KBM-7 (cell line): ENCODE measurements at regions not wholly inside any gene's neighbourhood (a gene's known extent, or its start where the extent isn't known, plus 50 kb on each side); places are given as distances from the start of the nearest gene placed in this dataset.

Source experiments
- DNase-seq: peaks from one replicate; pipeline ENCODE4 v3.0.0-alpha.2; 2015
- in situ Hi-C: fragments of 300-500 bp; cut with MboI; formaldehyde crosslinking; loops from 2 replicates; pipeline ENCODE4 v1.14.3; 2020; ENCODE audit warnings: low sequenced_read_pairs, low pct_unique_long_range_greater_than_20kb, mixed read lengths

DNA sequence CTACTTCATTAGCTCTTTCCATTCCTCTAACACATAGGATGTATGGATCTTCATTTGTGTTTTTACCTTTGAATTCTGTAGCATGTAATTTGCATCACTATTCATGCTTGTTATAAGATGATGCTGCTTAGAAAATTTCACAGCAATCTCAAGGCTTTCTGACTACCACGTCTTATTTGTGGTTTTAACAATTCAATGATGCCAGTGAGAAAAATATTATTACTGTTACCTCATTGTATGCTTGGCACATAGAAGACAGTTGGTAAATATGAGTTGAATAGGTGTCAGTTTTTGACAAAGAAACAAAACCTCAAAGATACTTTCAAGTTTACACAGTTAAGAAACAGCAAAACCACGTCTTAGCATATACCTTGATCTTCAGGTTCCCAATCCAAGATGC lies 428.6 kb downstream of the TFAP2A start:
- in situ Hi-C loops: no loop called here
- DNase-seq: no peak

DNA sequence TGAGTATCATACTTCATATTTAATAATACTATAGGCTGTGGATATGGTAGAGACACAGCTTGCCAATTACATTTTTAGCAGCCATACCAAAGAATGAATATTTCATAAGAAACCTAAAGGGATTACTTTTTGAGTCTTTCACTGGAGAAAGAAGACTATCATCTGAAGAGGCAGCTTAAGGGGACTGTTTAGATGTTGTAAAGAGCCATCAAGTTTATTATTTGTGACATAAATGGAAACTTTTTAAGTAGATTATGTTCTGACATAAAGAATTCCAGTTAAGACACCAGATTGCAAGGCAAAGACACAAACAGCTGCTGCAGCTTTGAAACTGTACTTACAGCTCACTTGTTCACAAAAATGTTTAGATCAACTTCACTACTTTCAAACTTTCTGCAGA lies 429.4 kb downstream of the TFAP2A start:
- in situ Hi-C loops: no loop called here
- no peak for DNase-seq

DNA sequence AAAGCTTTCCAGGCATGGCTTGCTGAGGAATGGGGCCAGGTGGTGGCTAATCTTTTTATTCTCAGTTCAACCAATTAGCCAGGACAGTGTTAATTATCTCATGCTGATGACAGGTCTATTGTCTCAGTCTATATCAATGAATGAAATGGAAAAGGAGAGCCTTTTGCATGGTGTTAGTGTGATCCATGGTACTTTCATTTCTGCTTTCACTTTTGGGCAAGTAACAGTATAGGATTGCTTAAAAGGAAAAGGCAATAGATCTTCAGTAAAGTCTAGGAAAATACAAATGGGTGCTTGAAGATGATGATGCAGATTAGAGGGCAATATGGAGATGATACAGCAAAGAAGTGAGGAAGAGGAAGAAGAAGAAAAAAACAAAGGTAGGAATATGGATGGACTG lies 430.3 kb downstream of the TFAP2A start:
- DNase-seq: no peak
- in situ Hi-C loops: no loop called here

DNA sequence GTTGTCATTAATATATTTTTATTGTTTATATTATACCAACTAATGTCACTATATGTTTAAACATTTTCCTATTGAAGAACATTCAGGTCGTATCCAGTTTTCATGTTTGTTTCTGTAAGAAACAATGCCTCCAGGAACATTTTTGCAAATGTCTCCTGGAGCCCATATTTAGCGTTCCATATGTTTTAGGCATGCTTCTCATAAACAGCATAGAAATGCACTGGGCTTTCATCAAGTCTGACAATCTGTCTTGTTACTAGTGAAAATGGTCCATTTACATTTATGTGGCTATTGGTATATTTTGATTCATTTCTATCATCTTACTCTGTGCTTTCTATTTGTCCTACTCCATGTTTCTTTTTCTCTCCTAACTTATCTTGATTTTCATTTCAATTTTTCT lies 431.7 kb downstream of the TFAP2A start:
- no peak for DNase-seq
- in situ Hi-C loops: no loop called here

DNA sequence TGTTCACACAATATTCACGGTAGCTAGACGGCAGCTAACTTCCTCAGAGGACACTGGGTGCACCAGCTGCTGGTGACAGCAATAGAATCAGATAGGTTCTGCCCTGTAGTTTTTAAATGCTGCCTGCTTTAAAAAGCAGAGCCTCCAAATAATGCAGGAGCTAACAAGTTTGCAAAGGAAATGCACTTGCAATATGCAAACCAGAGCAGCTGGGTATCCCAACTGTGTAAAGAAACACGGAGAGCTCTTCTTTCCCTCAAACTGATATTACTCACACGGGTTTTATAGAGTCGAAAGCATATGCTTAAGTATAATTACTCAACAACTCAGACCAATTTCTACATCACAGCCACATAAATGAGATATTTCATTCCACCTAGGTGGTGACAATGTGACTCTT lies 432.7 kb downstream of the TFAP2A start:
- in situ Hi-C loops: no loop called here
- DNase-seq: no peak

DNA sequence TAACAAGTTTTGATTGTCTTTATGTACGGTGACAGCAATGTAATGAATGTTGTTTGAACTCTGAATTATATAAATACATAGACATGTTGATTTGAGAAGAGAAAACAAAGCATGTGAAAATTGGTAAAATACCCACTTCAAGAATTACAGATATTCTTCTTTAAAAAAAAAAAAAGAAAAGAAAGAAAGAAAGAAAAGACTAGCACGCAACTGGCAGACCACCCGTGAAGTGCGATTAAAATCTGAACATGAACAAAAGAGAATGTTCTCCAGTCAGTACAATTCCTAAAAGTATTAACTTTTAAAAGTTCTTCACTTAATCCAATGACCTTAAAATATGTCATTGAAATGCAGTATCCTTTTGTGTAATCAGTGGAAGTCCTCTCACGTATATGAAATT lies 434.9 kb downstream of the TFAP2A start:
- in situ Hi-C loops: no loop called here
- no peak for DNase-seq

DNA sequence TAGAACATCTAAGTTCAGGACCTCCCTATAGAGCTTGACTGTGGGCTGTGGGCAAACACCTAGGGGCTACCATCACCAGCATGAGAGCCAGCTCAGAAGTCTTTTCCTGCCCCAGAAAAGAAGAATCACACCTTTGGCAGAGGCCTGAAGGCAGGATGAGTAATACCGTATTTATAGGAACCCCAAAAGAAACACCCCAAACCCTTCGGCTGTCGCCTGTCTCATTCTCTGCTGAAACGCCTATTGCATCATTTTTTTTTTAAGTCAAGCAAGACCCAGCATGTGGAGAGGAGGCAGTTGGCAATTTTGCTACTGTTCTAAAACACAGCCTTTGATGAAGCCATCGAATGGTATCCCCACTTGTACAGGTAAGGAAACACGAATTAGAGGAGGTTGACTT lies 436.4 kb downstream of the TFAP2A start:
- DNase-seq: no peak
- in situ Hi-C loops: no loop called here

DNA sequence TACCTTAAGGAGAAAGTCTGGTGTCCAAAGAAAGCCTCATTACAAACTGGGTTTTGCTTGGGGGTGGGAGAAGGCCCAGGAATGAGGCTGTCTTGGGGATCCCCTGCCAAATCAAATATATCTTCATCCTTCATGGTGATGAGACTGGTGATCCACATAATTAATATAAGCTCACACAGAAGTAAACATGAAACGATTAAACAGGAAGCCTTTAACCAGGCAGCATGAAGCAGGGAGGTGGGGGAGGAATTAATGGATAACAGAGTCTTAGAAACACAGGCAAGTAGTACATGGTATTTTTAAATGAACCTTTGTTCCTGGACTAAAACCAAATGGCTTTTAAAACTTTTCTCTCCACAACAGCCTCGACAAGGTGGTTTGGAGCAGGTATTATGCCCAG lies 437.5 kb downstream of the TFAP2A start:
- no peak for DNase-seq
- in situ Hi-C loops: no loop called here

DNA sequence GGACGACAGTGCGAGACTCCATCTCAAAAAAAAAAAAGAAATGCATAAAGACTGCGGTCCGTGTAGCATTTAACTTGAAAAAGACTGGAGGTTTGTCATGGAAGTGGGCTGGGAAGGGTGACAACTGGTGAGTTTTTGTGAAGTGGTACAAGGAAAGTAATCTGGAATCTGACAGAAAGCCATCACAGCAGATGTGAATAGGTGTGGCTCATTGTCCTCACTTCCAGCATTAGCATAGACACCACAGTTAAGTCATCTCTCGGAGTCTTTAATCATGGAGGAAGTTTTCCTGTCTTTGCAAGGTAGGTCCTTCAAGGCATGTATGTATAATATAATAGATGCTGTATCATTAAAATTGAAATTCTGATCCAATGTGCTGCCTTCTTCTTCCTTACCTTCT lies 453.2 kb downstream of the TFAP2A start:
- in situ Hi-C loops: no loop called here
- DNase-seq: no peak

DNA sequence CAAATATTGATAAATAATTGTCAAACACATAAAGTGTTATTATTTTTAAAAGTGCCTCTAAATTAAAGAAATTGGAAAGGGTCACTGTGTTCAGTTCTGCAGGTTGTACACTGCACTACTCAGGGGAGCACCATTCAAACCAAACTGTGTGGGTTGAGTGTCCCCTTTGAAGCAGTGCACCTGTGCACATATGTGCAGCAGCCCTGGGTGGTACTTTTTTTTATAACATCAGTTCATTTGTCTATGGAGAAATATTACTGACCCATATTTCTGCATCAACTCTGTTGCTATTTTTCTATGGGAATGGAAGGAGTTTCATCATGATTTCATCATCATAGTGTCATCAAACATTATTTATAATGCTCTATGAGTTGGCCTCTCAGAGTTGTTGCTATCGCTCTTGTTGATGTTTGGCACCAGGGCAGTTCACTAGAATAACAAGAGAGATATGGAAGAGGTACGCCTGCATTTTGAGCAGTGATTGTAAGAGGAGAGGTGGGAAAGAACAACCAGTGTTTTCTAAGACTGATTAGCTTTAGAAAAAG lies 457.6 kb downstream of the TFAP2A start:
- DNase-seq: no peak
- in situ Hi-C loops: no loop called here

DNA sequence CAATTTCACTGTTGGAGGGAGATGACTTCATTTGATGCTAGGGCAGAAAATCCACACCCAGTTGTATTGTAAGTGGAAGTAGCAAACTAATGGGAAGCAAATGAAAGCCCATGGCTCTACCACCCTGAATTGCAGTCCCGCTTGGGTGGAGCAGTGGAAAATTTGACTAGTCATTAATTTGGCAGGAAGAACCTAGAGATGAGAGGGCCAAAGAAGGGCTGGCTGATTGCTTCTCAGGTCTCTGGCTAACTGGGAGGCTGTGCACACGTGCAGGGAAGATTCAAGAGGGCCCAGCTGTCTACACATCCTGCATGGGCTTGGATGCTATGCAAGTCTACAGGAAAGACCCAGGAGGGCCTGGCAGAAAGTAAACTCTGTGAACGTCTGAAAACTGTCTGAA lies 466.2 kb downstream of the TFAP2A start:
- DNase-seq: no peak
- in situ Hi-C loops: no loop called here

DNA sequence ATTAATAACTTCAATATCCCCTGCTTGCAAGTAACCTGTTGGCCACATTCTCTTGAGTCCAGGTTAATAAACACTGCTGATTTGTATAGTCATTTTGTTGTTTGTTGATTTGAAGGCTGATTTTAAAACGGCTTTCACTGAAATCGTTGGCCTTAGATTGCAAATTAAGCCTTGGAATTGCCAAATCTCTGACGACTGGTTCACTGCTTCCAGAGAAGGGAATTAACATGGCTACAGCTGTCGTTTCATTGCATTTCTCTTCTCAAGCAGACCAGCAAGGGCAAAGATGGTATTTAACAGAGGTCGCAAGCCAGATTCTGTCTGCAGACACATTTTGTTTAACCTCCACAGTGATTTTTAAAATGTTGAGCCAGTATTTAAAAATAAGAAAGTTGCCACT lies 470.9 kb downstream of the TFAP2A start:
- no peak for DNase-seq
- in situ Hi-C loops: no loop called here

DNA sequence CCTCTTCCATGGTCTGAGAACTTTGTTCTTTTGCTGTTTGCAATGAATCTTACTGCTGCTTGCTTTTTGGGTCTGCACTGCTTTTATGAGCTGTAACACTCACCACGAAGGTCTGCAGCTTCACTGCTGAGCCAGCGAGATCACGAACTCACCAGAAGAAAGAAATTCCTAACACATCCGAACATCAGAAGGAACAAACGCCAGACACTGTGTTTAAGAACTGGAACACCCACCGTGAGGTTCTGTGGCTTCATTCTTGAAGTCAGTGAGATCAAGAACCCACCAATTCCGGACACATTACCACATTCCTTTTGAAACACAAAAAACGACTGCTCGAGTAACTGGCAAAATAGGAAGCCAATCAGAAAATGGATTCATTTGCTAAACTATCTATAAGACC lies 471.8 kb downstream of the TFAP2A start:
- in situ Hi-C loops: no loop called here
- no peak for DNase-seq

DNA sequence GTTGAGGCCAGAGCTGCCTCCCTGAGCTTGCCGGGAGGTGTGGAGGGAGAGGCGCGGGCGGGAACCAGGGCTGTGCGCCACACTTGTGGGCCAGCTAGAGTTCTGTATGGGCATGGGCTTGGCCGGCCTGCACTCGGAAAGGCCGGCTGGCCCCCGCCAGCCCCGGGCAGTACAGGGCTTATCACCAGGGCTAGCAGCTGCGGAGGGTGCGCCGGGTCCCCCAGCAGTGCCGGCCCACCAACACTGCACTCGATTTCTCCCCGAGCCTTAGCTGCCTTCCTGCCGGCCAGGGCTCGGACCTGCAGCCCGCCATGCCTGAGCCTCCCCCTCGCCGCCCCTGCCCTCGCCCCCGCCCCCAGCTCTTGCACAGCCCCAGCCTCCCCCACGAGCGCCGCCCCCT lies 472.7 kb downstream of the TFAP2A start:
- in situ Hi-C loops: no loop called here
- DNase-seq: no peak

DNA sequence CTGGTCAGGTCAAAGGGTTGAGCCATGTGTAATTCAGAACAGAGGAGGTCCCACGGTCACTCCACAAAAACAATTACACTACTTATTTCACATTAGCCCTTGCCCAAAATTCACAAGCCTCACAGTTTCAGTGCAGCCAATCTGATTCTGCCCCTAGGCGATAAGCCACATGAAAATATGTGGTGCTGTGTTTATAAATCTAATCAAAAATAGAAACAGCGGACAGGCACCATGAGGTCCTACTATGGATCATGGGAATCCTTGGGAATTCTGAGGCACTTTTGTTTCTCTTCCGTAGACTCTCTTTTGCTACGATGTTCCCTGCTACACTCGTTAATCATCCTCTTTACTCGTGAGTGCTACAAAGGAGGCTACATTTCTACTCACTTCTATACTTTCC lies 476.1 kb downstream of the TFAP2A start:
- no peak for DNase-seq
- in situ Hi-C loops: no loop called here

DNA sequence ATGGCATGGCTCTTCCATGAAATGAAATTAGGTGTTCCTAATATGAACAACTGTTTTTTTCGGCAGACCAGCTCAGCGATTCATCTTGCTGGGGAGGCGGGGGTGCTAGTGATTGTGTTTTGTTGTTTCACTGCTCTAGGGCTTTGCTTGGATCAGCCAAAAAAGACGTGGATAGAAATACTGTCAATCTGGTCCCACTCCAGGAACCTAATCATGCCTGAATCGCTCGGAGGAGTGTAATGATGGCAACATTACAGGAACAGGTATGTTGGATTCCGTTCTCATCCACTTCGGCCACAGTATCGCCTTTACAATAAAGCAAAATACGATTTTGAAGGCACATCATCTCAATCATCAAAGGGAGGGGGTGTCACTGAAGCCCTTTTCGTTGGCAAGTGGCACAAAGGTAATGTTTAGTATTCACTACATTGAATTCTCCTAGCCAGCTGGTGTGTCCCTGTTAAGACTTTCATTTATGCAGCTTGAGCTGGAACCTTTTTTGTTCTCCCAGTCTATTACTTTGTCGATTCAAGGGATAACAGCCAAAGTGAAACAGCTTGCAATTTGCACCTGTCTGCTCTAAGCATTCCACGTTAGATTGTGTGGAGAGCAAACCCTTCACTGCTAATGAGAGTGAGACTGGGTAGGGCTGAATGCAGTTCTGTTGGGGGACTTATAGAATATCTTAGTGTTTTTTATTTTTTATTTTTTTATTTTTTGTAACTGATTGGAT lies 477.7 kb downstream of the TFAP2A start:
- DNase-seq: no peak
- in situ Hi-C loops: no loop called here

DNA sequence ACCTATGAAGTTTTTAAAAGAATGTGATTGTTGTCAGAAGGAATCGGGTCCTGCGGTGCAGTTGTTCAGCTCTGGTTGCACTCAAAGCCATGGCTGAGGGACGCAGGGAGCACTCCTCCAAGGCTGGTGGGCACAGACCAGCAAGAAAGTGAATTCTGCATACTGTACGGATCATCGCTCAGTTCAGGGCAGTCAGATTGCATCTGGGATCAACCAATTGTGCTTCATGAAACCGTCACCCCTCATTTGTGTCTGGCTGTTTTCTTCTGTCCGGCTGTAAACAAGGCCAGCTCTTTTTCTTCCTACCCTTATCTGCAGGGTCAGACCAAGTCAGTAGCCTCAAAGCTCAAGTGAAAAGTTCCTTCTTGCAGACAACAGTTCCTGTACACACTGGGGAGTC lies 478.3 kb downstream of the TFAP2A start:
- DNase-seq: no peak
- in situ Hi-C loops: no loop called here

DNA sequence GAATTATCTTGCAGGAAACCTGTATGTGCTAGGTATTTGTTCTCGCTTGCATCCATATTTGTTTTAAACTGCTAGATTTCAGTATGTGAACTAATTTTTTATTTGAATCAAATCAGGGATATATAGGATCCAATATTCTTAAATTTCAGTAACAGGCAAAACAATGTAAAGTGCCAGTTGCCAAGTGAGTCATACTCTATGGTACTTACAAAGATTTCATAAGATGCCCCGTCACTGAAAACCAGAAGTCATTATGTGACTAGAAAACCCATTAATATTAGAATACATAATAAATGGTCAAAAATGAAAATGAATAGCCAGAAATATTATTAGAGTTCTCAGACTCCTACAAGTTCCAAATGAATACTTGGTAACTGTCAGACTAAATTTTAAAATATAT lies 481.2 kb downstream of the TFAP2A start:
- in situ Hi-C loops: no loop called here
- DNase-seq: no peak

DNA sequence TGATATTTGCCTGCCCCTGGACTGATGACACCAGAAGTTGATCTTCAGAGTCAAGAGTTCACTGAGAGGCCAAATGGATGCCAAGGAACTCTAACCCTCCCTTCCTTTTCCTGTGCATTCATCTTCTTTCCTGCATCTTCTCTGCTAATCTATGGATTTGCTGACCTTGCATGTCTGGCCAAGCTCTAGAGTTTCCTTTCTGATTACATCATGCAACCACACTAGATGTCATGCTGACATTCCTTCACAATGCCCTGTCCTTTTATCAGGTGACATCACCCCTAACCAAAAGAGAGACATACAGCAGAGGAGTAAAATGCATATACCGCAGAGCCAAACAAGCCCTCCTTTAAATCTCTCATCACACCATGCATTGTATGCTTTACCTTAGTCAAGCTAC lies 487.6 kb downstream of the TFAP2A start:
- in situ Hi-C loops: no loop called here

DNA sequence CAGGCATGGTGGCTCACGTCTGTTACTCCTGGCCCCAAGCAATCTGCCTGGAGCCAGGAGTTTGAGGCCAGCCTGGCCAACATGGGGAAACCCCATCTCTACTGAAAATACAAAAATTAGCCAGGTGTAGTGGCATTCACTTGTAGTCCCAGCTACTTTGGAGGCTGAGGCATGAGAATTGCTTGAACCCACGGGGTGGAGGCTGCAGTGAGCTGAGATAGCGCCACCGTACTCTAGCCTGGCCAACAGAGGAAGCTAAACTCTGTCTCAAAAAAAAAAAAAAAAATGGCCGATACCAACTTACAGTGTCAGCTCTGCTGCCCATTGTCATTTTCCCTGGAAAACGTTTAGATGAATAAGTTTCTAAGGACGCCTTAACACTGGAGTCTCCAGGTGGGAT lies 489.9 kb downstream of the TFAP2A start:
- in situ Hi-C loops: no loop called here

More for the DNA sequence above, 487.6 kb downstream of the TFAP2A start:
- no peak for DNase-seq

DNA sequence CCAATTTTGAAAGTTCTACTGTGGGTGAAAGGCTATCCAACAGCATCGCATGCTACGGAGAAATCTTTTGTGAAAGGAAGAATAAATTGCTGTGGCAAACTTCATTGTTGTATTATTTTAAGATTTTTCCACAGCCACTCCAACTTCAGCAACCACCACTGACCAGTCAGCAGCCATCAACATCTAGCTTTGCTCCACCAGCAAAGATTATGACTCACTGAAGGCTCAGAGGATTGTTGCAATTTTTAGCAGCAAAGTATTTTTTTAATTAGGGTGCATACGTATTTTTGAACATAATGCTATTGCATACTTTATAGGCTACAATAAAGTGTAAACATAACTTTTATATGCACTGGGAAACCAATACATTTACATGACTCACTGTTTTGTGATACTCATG lies 493.5 kb downstream of the TFAP2A start:
- in situ Hi-C loops: no loop called here
- no peak for DNase-seq

More for the DNA sequence above, 489.9 kb downstream of the TFAP2A start:
- no peak for DNase-seq
